Body of pancreas (tissue), 4 donors: ENCODE measurements at regions not wholly inside any gene's neighbourhood (a gene's known extent, or its start where the extent isn't known, plus 50 kb on each side); places are given as distances from the start of the nearest gene placed in this dataset.

ENCODE experiments used
- ATAC-seq: fragments of 150-250 bp; one replicate; pipeline ENCODE4 v1.9.1; 2016
- DNase-seq, 4 donors: peaks; one replicate each; pipeline ENCODE4 v3.0.0-alpha.2; 2019
- H3K27ac ChIP-seq, 4 donors: fragments of 200-600 bp; sonication (generic); 1 replicate in 3 of 4; 2 replicates in 1 of 4; pipeline versions ENCODE4 v1.5.1 to v1.6.1; 2016 to 2019; ENCODE audit warnings: mild to moderate bottlenecking in 1 of 4, mixed read lengths in 1 of 4, moderate library complexity in 1 of 4
- H3K27me3 ChIP-seq, 2 donors: fragments of 200-600 bp; sonication (generic); one replicate each; pipeline ENCODE4 v1.6.0; 2016; ENCODE audit warnings: mild to moderate bottlenecking in 1 of 2
- H3K36me3 ChIP-seq, 2 donors: fragments of 200-600 bp; sonication (generic); replicated peaks in 1 of 2; 2 replicates each; pipeline ENCODE4 v1.5.1; 2016; ENCODE audit warnings: low read depth in 2 of 2; ENCODE audit not compliant: insufficient read depth in 1 of 2
- H3K4me1 ChIP-seq: fragments of 200-600 bp; sonication (generic); one replicate; pipeline ENCODE4 v1.6.0; 2016
- H3K4me3 ChIP-seq, 2 donors: fragments of 200-600 bp; sonication (generic); 1 replicate in 1 of 2; 2 replicates in 1 of 2; pipeline ENCODE4 v1.5.1; 2016 to 2019
- H3K9me3 ChIP-seq, 3 donors: fragments of 200-600 bp; sonication (generic); 1 replicate in 2 of 3; 2 replicates in 1 of 3; pipeline ENCODE4 v1.5.1; 2016
- CTCF ChIP-seq, 7 experiments: fragments of 450-650 bp in 4 of 7; fragments of 200-600 bp in 3 of 7; sonication (generic) in 3 of 7; IDR thresholded peaks; one replicate each; pipeline ENCODE4 v1.5.1; 2016 to 2019; ENCODE audit warnings: antibody characterized with exemption in 7 of 7
- POLR2A ChIP-seq, 3 donors: fragments of 450-650 bp; IDR thresholded peaks; one replicate each; pipeline ENCODE4 v1.6.1; 2016; ENCODE audit warnings: antibody characterized with exemption in 3 of 3, mild to moderate bottlenecking in 2 of 3
- WGBS, 2 donors: methylation state at CpG; one replicate each; pipeline ENCODE4 v1.1.5; 2017; 5-methylcytosine and 5-hydroxymethylcytosine counted together
- intact Hi-C: fragments of 100-400 bp; cut with DNase I; formaldehyde crosslinking; loops from one replicate; pipeline ENCODE4 v1.15.1; 2023

GRCh38 chr6:90387383-90387775, 90.7 kb upstream of the BACH2 start:
- Histone ChIP-seq H3K36me3 (no peaks in the 10 kb centered on the region), H3K4me3 (no peak overlapping the region), H3K27ac (no peak overlapping the region), H3K4me1 (no peaks in the 10 kb centered on the region), H3K27me3 (no peaks in the 10 kb centered on the region), H3K9me3 (no peaks in the 10 kb centered on the region)
- TF ChIP-seq CTCF (IDR thresholded peaks at IDR 0.05) = no peak
- no peak for TF ChIP-seq POLR2A (IDR thresholded peaks at IDR 0.05)
- DNase-seq (no peak), ATAC-seq (no peak)
- 67 to 71% methylated on average over 5 of the region's 5 CpGs for WGBS, 2 donors
- intact Hi-C loops = no loop called here

DNA sequence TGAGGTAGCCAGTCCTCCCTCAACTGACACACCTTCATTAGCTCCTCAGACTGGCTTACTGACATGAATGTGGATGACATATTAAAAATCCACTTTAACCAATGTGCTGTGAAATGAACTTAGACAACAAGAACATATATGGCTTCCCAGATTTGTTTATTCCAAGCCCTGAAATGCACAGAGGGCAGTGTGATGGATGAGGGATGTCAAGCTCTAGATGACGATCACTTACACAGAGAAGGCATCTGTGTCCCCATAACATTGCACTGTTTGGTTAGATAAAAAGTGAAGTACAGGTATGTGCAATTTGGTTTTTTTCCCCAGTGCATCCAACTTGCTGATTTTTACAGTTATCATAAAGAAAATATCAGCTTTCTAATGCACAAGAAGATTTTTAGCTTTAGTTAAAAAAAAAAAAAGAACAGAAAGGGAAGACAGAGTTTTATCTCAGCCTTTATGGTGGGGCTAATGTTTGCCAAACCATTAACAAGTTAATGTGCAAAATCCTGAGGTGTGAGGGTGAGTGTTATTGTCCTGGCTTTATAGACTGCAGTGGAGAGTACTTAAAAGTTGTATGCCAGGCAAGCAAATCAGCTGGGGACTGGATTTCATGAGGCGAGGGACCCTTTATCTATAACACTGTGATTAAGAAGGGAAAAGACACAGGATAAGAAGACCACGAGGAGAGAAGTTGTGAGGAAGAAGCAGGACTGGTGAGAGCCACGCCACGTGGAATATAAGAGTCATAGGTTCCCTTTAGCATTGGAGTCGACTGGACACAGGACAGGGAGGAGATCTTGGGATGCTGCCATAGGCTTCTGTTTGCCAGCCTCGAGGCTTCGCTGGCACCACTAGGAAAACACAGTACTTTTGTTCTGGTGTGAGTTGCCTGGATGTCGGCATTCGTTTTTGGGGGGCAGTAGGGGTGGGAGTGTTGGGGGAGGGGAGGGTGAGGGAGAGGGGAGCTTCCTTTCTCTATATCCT, 90.0 kb upstream of the BACH2 start:
- Histone ChIP-seq H3K4me3 (no peak overlapping the region), H3K9me3 (no peaks in the 10 kb centered on the region), H3K27ac (no peak overlapping the region), H3K36me3 (no peaks in the 10 kb centered on the region), H3K27me3 (no peaks in the 10 kb centered on the region), H3K4me1 (no peaks in the 10 kb centered on the region)
- WGBS, 2 donors = 43 to 45% methylated on average over 10 of the region's 10 CpGs
- intact Hi-C loops = no loop called here
- ATAC-seq (no peak), DNase-seq (no peak)
- TF ChIP-seq CTCF (IDR thresholded peaks at IDR 0.05) (no peak), POLR2A (IDR thresholded peaks at IDR 0.05) (no peak)

DNA sequence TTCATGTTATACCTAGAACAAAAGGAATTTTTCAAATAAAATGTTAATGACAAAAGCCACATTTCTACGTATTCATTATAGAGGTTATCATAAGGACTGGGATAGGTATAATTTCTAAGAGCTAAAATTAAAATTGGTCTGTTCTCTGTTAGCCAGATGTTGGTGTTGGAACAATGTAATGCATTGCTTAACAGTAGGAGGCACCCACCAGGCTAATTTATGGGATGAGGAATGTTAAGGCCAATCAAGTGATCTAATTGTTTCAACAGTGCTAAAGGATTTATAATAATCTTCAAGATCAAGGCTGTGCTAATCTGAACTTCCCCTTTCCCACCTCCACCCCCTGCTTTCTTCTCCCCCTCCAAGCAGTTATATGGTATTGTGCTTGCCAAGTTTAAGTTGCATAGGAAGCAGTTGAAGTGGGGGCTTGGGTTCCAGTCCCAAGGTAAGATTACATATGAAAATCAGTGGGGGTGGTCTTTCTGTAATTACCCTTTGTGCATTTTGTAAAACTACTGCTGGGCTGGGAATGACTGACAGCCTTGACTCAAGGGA, 89.2 kb upstream of the BACH2 start:
- WGBS, 2 donors = 60 to 78% methylated on average over 1 of the region's 1 CpG
- TF ChIP-seq CTCF (IDR thresholded peaks at IDR 0.05) (no peak), POLR2A (IDR thresholded peaks at IDR 0.05) (no peak)
- Histone ChIP-seq H3K27me3 (no peaks in the 10 kb centered on the region), H3K4me3 (no peak overlapping the region), H3K4me1 (no peaks in the 10 kb centered on the region), H3K9me3 (no peaks in the 10 kb centered on the region), H3K27ac (no peak overlapping the region), H3K36me3 (no peaks in the 10 kb centered on the region)
- DNase-seq (no peak), ATAC-seq (no peak)
- intact Hi-C loops = no loop called here

DNA sequence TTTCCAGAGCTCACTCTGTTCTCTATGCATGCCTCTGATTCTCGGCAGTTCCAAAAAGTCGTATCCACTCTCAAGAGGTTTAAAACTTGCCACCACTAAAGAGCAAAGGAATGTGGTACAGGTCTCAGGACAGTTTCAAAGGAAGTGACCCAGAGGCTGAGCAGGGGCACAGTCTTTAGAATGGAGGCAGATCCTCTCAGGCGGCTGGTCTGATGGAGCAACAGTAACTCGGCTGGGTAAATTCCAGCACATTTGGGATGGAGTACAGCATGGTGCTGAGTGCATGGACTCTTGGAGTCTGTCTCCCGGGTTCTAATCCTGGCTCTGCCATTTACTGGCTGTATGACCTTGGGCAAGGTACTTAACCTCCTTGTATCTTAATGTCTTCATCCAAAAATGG, 88.1 kb upstream of the BACH2 start:
- Histone ChIP-seq H3K9me3 (no peaks in the 10 kb centered on the region), H3K4me1 (no peaks in the 10 kb centered on the region), H3K27me3 (no peaks in the 10 kb centered on the region), H3K27ac (no peak overlapping the region), H3K36me3 (no peaks in the 10 kb centered on the region), H3K4me3 (no peak overlapping the region)
- intact Hi-C loops = no loop called here
- WGBS, 2 donors = 58 to 63% methylated on average over 5 of the region's 5 CpGs
- TF ChIP-seq POLR2A (IDR thresholded peaks at IDR 0.05) = no peak
- TF ChIP-seq CTCF (IDR thresholded peaks at IDR 0.05) = no peak
- ATAC-seq (no peak), DNase-seq (no peak)
